BE2C (cell line): ENCODE measurements at regions not wholly inside any gene's neighbourhood (a gene's known extent, or its start where the extent isn't known, plus 50 kb on each side); places are given as distances from the start of the nearest gene placed in this dataset.

Source experiments
- DNase-seq: peaks from one replicate; pipeline ENCODE4 v3.0.0-alpha.2; 2020
- H3K27me3 ChIP-seq: fragments of 250-450 bp; sonication (Bioruptor Pico); 2 replicates; pipeline ENCODE4 v1.5.1; 2020; ENCODE audit warnings: mild to moderate bottlenecking
- H3K36me3 ChIP-seq: fragments of 250-450 bp; sonication (Bioruptor Pico); 2 replicates; pipeline ENCODE4 v1.5.1; 2020; ENCODE audit warnings: mild to moderate bottlenecking
- H3K4me1 ChIP-seq: fragments of 250-450 bp; sonication (Bioruptor Pico); 2 replicates; pipeline ENCODE4 v1.5.1; 2020
- H3K4me3 ChIP-seq: 2 replicates; pipeline ENCODE4 v1.5.1; 2011; ENCODE audit warnings: low read depth, low read length
- H3K9me3 ChIP-seq: fragments of 250-450 bp; sonication (Bioruptor Pico); 2 replicates; pipeline ENCODE4 v1.5.1; 2020
- CTCF ChIP-seq: IDR thresholded peaks from 2 replicates; pipeline ENCODE4 v1.5.1; 2012; ENCODE audit warnings: mild to moderate bottlenecking, low read depth, low read length

GRCh38 chr19:31114585-31114984 is 234.7 kb downstream of the TSHZ3 start:
- no peaks in the 10 kb centered on the region for H3K36me3 ChIP-seq
- DNase-seq: no peak
- H3K27me3 ChIP-seq: no peaks in the 10 kb centered on the region
- no peak for TF ChIP-seq CTCF
- no peak overlapping the region for H3K4me3 ChIP-seq
- no peaks in the 10 kb centered on the region for H3K4me1 ChIP-seq
- H3K9me3 ChIP-seq: no peaks in the 10 kb centered on the region

GRCh38 chr19:31113293-31113692 is 235.9 kb downstream of the TSHZ3 start:
- Histone ChIP-seq H3K9me3 (no peaks in the 10 kb centered on the region), H3K27me3 (no peaks in the 10 kb centered on the region), H3K4me1 (no peaks in the 10 kb centered on the region), H3K4me3 (no peak overlapping the region), H3K36me3 (no peaks in the 10 kb centered on the region)
- no peak for TF ChIP-seq CTCF
- no peak for DNase-seq

GRCh38 chr19:31112158-31112557 is 237.1 kb downstream of the TSHZ3 start:
- Histone ChIP-seq H3K9me3 (no peaks in the 10 kb centered on the region), H3K36me3 (no peaks in the 10 kb centered on the region), H3K4me1 (no peaks in the 10 kb centered on the region), H3K27me3 (no peaks in the 10 kb centered on the region), H3K4me3 (no peak overlapping the region)
- no peak for TF ChIP-seq CTCF
- DNase-seq: no peak

- Histone ChIP-seq H3K36me3 (no peaks in the 10 kb centered on the region), H3K9me3 (no peaks in the 10 kb centered on the region), H3K27me3 (no peaks in the 10 kb centered on the region), H3K4me3 (no peak overlapping the region), H3K4me1 (no peaks in the 10 kb centered on the region)
- no peak for TF ChIP-seq CTCF
- DNase-seq: no peak
Observed at GRCh38 chr19:31111741-31112140, 237.5 kb downstream of the TSHZ3 start.

- no peak for DNase-seq
- H3K4me3 ChIP-seq: no peak overlapping the region
- H3K27me3 ChIP-seq: no peaks in the 10 kb centered on the region
- TF ChIP-seq CTCF: no peak
- no peaks in the 10 kb centered on the region for H3K36me3 ChIP-seq
- H3K9me3 ChIP-seq: no peaks in the 10 kb centered on the region
- H3K4me1 ChIP-seq: no peaks in the 10 kb centered on the region
Observed at GRCh38 chr19:31110336-31110735, 238.9 kb downstream of the TSHZ3 start.

GRCh38 chr19:31109636-31110035 is 239.6 kb downstream of the TSHZ3 start:
- H3K9me3 ChIP-seq: no peaks in the 10 kb centered on the region
- no peak for DNase-seq
- no peaks in the 10 kb centered on the region for H3K27me3 ChIP-seq
- H3K4me1 ChIP-seq: no peaks in the 10 kb centered on the region
- H3K4me3 ChIP-seq: no peak overlapping the region
- H3K36me3 ChIP-seq: no peaks in the 10 kb centered on the region
- TF ChIP-seq CTCF: no peak
